KMS-11 (cell line): ENCODE measurements at regions not wholly inside any gene's neighbourhood (a gene's known extent, or its start where the extent isn't known, plus 50 kb on each side); places are given as distances from the start of the nearest gene placed in this dataset.

Source experiments
- H2AFZ ChIP-seq: fragments of 200-600 bp; sonication (generic); 2 replicates; pipeline ENCODE4 v1.6.1; 2016; ENCODE audit warnings: antibody characterized with exemption, mixed run types, low read depth
- H3K27ac ChIP-seq: fragments of 200-600 bp; sonication (generic); 2 replicates; pipeline ENCODE4 v1.6.1; 2016; ENCODE audit warnings: mild to moderate bottlenecking, mixed run types
- H3K27me3 ChIP-seq: fragments of 200-600 bp; sonication (generic); 2 replicates; pipeline ENCODE4 v1.6.1; 2017; ENCODE audit warnings: mild to moderate bottlenecking, low read depth, mixed run types, moderate library complexity; ENCODE audit not compliant: insufficient read depth
- H3K36me3 ChIP-seq: fragments of 200-600 bp; sonication (generic); 2 replicates; pipeline ENCODE4 v1.6.1; 2017; ENCODE audit warnings: mild to moderate bottlenecking, mixed run types; ENCODE audit not compliant: insufficient read depth
- H3K4me1 ChIP-seq: fragments of 200-600 bp; sonication (generic); 2 replicates; pipeline ENCODE4 v1.6.1; 2016; ENCODE audit warnings: mild to moderate bottlenecking, low read depth, mixed run types; ENCODE audit not compliant: poor library complexity, severe bottlenecking
- H3K4me2 ChIP-seq: fragments of 200-600 bp; sonication (generic); 2 replicates; pipeline ENCODE4 v1.7.0; 2016; ENCODE audit warnings: mild to moderate bottlenecking, mixed run types
- H3K4me3 ChIP-seq: fragments of 200-600 bp; sonication (generic); IDR thresholded peaks from 2 replicates; pipeline ENCODE4 v1.6.1; 2017; ENCODE audit warnings: low read depth, low read length, mixed read lengths; ENCODE audit not compliant: insufficient read depth
- H3K79me2 ChIP-seq: fragments of 200-600 bp; sonication (generic); 2 replicates; pipeline ENCODE4 v1.6.1; 2016; ENCODE audit warnings: low read depth, mixed run types; ENCODE audit not compliant: insufficient read depth
- H3K9ac ChIP-seq: fragments of 200-600 bp; sonication (generic); 2 replicates; pipeline ENCODE4 v1.6.1; 2016; ENCODE audit warnings: mild to moderate bottlenecking, mixed run types
- H4K20me1 ChIP-seq: fragments of 200-600 bp; sonication (generic); 2 replicates; pipeline ENCODE4 v1.6.1; 2016; ENCODE audit warnings: mild to moderate bottlenecking, mixed run types; ENCODE audit not compliant: insufficient read depth
- TF ChIP-seq, protein P1 (sequence below): fragments of 200-600 bp; sonication (generic); conservative IDR thresholded peaks from 2 replicates; pipeline ENCODE4 v1.6.1; 2017; ENCODE audit warnings: low read depth, mild to moderate bottlenecking, antibody characterized with exemption, low read length, moderate library complexity, mixed read lengths

DNA sequence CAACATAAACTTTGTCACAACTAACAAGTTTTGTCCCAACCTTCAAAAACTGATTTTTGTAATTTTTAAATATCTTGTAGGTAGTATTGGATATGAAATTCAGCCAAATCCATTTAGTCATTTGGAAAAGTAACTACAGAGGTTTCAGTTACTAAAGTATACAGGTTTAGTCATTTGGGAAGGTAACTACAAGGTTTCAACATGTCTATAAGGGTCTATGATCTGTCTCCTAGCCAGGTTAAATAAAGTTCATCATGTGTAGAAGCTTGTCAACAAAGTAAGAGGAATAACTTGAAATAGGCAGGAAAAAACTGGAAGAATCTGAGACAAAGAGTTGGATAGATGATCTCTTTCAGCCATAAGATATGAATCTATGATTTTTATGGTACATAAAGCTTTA, 229.8 kb downstream of the COL12A1 start:
- Histone ChIP-seq H3K27me3 (no peaks in the 10 kb centered on the region), H4K20me1 (no peaks in the 10 kb centered on the region), H2AFZ (no peak overlapping the region), H3K79me2 (no peaks in the 10 kb centered on the region), H3K4me1 (no peaks in the 10 kb centered on the region), H3K4me3 (no peak overlapping the region), H3K9ac (no peak overlapping the region), H3K36me3 (no peaks in the 10 kb centered on the region), H3K4me2 (no peak overlapping the region), H3K27ac (no peak overlapping the region)
- TF ChIP-seq, protein P1, sequence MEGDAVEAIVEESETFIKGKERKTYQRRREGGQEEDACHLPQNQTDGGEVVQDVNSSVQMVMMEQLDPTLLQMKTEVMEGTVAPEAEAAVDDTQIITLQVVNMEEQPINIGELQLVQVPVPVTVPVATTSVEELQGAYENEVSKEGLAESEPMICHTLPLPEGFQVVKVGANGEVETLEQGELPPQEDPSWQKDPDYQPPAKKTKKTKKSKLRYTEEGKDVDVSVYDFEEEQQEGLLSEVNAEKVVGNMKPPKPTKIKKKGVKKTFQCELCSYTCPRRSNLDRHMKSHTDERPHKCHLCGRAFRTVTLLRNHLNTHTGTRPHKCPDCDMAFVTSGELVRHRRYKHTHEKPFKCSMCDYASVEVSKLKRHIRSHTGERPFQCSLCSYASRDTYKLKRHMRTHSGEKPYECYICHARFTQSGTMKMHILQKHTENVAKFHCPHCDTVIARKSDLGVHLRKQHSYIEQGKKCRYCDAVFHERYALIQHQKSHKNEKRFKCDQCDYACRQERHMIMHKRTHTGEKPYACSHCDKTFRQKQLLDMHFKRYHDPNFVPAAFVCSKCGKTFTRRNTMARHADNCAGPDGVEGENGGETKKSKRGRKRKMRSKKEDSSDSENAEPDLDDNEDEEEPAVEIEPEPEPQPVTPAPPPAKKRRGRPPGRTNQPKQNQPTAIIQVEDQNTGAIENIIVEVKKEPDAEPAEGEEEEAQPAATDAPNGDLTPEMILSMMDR, result no peak

DNA sequence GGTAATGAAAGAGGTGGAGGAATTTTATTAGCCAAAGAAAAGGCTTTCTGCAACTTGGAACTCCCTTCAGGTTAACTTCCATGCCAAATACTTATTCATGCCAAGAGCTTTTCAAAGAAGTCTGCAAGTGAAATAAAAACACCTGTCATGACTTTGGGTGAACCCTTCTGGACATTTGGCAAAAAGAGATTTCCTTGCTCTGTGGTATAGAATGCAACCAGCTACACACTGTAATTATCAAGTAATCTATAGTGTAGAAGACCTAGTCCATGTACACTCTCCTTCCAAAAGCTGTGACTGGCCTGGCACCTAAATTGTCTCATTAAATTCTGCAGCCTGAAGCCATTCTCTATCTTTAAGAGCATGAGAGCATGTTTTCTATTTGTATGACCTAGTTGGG, 232.3 kb downstream of the COL12A1 start:
- no peak overlapping the region for H2AFZ ChIP-seq
- H3K4me2 ChIP-seq, result no peak overlapping the region
- H3K79me2 ChIP-seq, result no peaks in the 10 kb centered on the region
- H3K9ac ChIP-seq, result no peak overlapping the region
- no peaks in the 10 kb centered on the region for H4K20me1 ChIP-seq
- TF ChIP-seq, protein P1, result no peak
- H3K27ac ChIP-seq, result no peak overlapping the region
- H3K36me3 ChIP-seq, result no peaks in the 10 kb centered on the region
- H3K4me3 ChIP-seq, result no peak overlapping the region
- H3K4me1 ChIP-seq, result no peaks in the 10 kb centered on the region
- no peaks in the 10 kb centered on the region for H3K27me3 ChIP-seq

DNA sequence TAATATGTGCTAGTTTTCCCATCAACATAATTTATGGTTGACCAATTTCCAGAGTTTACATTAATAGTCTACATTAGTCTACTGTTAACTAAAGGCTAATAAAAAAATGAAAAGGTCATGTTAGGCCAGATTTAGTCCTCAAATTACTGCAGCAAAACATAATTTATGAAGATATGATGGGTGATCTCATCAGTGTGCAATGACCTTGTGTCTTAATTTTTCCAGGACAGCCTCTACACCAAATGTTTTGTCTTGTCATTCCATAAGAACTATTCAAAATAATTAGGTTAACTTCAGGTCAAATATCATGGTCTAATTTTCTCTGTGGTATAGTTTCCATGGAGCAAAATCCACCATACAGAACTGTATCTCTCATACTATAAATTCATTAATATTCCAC, 234.2 kb downstream of the COL12A1 start:
- H3K27me3 ChIP-seq, result no peaks in the 10 kb centered on the region
- no peak overlapping the region for H3K4me3 ChIP-seq
- no peaks in the 10 kb centered on the region for H3K36me3 ChIP-seq
- H3K27ac ChIP-seq, result no peak overlapping the region
- no peak overlapping the region for H3K9ac ChIP-seq
- H3K4me1 ChIP-seq, result no peaks in the 10 kb centered on the region
- H3K79me2 ChIP-seq, result no peaks in the 10 kb centered on the region
- TF ChIP-seq, protein P1, result no peak
- no peaks in the 10 kb centered on the region for H4K20me1 ChIP-seq
- no peak overlapping the region for H3K4me2 ChIP-seq
- no peak overlapping the region for H2AFZ ChIP-seq

DNA sequence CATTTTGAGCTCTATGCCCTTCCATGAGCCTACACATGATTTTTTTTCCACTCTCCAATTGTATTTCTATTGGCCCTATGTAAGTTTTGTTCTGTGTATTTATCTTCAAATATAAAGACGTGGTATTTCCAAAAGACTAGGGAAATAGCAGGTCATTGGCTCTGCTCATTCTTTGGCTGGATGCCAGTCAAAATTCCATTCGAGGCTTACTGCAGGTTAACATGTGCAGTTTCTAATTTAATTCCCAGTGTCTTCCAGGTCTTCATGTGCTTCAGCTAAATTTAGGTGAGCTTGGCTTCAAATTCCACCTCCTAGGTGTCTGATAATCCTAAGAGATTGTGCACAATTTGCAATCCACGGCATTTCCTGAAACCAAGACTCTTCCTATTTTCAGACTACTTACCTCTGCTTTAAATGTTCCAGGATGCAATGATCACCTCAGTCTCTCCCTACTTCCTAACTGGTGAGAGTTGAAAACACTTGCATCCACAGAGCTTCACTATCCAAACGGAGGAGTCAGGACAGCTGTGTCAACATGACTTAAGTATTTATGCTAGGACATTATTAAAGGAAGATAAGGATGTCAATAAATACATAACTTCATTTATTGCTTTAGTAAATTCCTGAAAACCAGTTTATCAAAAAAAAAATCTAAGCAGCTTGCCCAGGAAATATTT, 236.1 kb downstream of the COL12A1 start:
- Histone ChIP-seq H3K9ac (no peak overlapping the region), H3K4me2 (no peak overlapping the region), H3K4me3 (no peak overlapping the region), H4K20me1 (no peaks in the 10 kb centered on the region), H3K27me3 (no peaks in the 10 kb centered on the region), H3K4me1 (no peaks in the 10 kb centered on the region), H2AFZ (no peak overlapping the region), H3K79me2 (no peaks in the 10 kb centered on the region), H3K27ac (no peak overlapping the region), H3K36me3 (no peaks in the 10 kb centered on the region)
- TF ChIP-seq, protein P1, result no peak
